K562 (cell line): ENCODE measurements at regions not wholly inside any gene's neighbourhood (a gene's known extent, or its start where the extent isn't known, plus 50 kb on each side); places are given as distances from the start of the nearest gene placed in this dataset.
A peak's percentile ranks its signal among the peaks of the same experiment; 100 is the strongest.

Experiments used
- ATAC-seq: fragments of 200-7000 bp; cut with Tn5 transposase; 3 replicates; pipeline ENCODE4 v1.9.1; 2020; ENCODE audit warnings: moderate library complexity
- BruUV-seq: library from RNA; stranded (reverse); fragments of 400-500 nt; replicated peaks from 2 replicates; lab custom pipeline; 2021; lab: Mats Ljungman, UMichigan
- CTCF ChIA-PET: fragments of 300-600 bp; formaldehyde crosslinking; extraction: SDS; loops from one replicate; lab custom pipeline; 2021; ENCODE audit warnings: low intra/inter-chr PET ratio; lab: Yijun Ruan, JAX
- POLR2A ChIA-PET: fragments of 300-600, 350-650 bp; sonication (Branson Sonifier 250); formaldehyde crosslinking; extraction: SDS; loops from one replicate; lab custom pipeline; 2021; ENCODE audit warnings: antibody characterized with exemption, inconsistent platforms; lab: Yijun Ruan, JAX
- DNase-seq, 4 experiments: peaks; one replicate each; pipeline versions ENCODE4 v3.0.0 to v3.0.0-alpha.2; 2011 to 2018; ENCODE audit warnings: low spot score in 3 of 4, mixed read lengths in 3 of 4; ENCODE audit errors: extremely low read depth in 1 of 4
- FAIRE-seq: peaks from 2 replicates; lab custom pipeline; 2011; peaks lifted over from hg19 to GRCh38; lab: Jason Lieb, UNC
- H2AFZ ChIP-seq: 2 replicates; pipeline ENCODE4 v1.6.0; 2011; ENCODE audit warnings: low read depth, low read length, control low read depth, inconsistent platforms
- H3K27ac ChIP-seq: fragments of 200-600 bp; 3 replicates; pipeline ENCODE4 v1.8.0; 2011; ENCODE audit warnings: low read depth, mild to moderate bottlenecking, control low read depth, inconsistent platforms, low read length, moderate library complexity, mixed read lengths; ENCODE audit errors: extremely low read depth
- H3K27me3 ChIP-seq, 2 experiments: fragments of 300-600 bp in 1 of 2; 2 replicates in 1 of 2; 3 replicates in 1 of 2; pipeline versions ENCODE4 v1.6.0 to v1.8.0; 2011; ENCODE audit warnings: inconsistent platforms in 2 of 2, low read length in 2 of 2, mild to moderate bottlenecking in 1 of 2, mixed read lengths in 1 of 2, moderate library complexity in 1 of 2; ENCODE audit not compliant: control insufficient read depth in 2 of 2, insufficient read depth in 2 of 2
- H3K36me3 ChIP-seq: fragments of 300-600 bp; 3 replicates; pipeline ENCODE4 v1.8.0; 2011; ENCODE audit warnings: mild to moderate bottlenecking, low read length, inconsistent platforms; ENCODE audit not compliant: control insufficient read depth, insufficient read depth
- H3K4me1 ChIP-seq, 2 experiments: fragments of 200-600 bp in 1 of 2; replicated peaks in 1 of 2; 2 replicates in 1 of 2; 3 replicates in 1 of 2; pipeline versions ENCODE4 v1.5.1 to v1.8.0; 2011; ENCODE audit warnings: inconsistent platforms in 2 of 2, low read length in 2 of 2, mild to moderate bottlenecking in 1 of 2, mixed read lengths in 1 of 2, moderate library complexity in 1 of 2; ENCODE audit not compliant: control insufficient read depth in 2 of 2, insufficient read depth in 2 of 2
- H3K4me2 ChIP-seq: 2 replicates; pipeline ENCODE4 v1.6.1; 2011; ENCODE audit warnings: low read length, control low read depth, inconsistent platforms, mixed read lengths; ENCODE audit not compliant: insufficient read depth
- H3K4me3 ChIP-seq: fragments of 200-600 bp; sonication (generic), shearing (Covaris generic); 2 replicates; pipeline ENCODE4 v1.5.1; 2016; ENCODE audit warnings: control low read depth, inconsistent platforms
- H3K79me2 ChIP-seq: fragments of 200-600 bp; 3 replicates; pipeline ENCODE4 v1.8.0; 2011; ENCODE audit warnings: low read length, inconsistent platforms; ENCODE audit not compliant: control insufficient read depth, insufficient read depth
- H3K9ac ChIP-seq, 2 experiments: 2 replicates each; pipeline versions ENCODE4 v1.6.0 to v1.6.1; 2011; ENCODE audit warnings: low read depth in 2 of 2, low read length in 2 of 2, control low read depth in 1 of 2, inconsistent platforms in 1 of 2, mild to moderate bottlenecking in 1 of 2, mixed read lengths in 1 of 2; ENCODE audit not compliant: insufficient read depth in 1 of 2
- H3K9me1 ChIP-seq: one replicate; pipeline ENCODE4 v1.6.0; 2011; ENCODE audit warnings: inconsistent platforms, mild to moderate bottlenecking, low read length, moderate library complexity; ENCODE audit not compliant: control insufficient read depth, insufficient read depth
- H3K9me3 ChIP-seq: replicated peaks from 2 replicates; pipeline ENCODE4 v1.5.1; 2011; ENCODE audit warnings: low read depth, low read length, inconsistent platforms; ENCODE audit not compliant: control insufficient read depth, insufficient read depth
- H4K20me1 ChIP-seq: replicated peaks from 2 replicates; pipeline ENCODE4 v1.6.1; 2011; ENCODE audit warnings: low read length, inconsistent platforms, mixed read lengths; ENCODE audit not compliant: control insufficient read depth, insufficient read depth
- BDP1 ChIP-seq: IDR thresholded peaks from 3 replicates; pipeline ENCODE4 v1.6.1; 2011; ENCODE audit not compliant: insufficient read length, insufficient read depth
- CBX1 ChIP-seq: sonication (generic); IDR thresholded peaks from 2 replicates; pipeline ENCODE4 v1.6.1; 2016; ENCODE audit warnings: antibody characterized with exemption, low read depth, mild to moderate bottlenecking
- CBX8 ChIP-seq: fragments of 200-600 bp; sonication (generic); IDR thresholded peaks from 2 replicates; pipeline ENCODE4 v1.6.1; 2012; ENCODE audit warnings: borderline replicate concordance, mixed run types, low read depth, mild to moderate bottlenecking, moderate library complexity, mixed read lengths, low read length, control low read depth, inconsistent platforms; ENCODE audit not compliant: poor library complexity, severe bottlenecking; ENCODE audit errors: extremely low read depth
- CTCFL ChIP-seq: IDR thresholded peaks from 2 replicates; pipeline ENCODE4 v1.6.1; 2011; ENCODE audit warnings: borderline replicate concordance, low read depth, mild to moderate bottlenecking, moderate library complexity, low read length; ENCODE audit not compliant: insufficient read depth, poor library complexity, severe bottlenecking
- MAZ ChIP-seq, 2 experiments: fragments of 450-650 bp in 1 of 2; sonication (generic) in 1 of 2; formaldehyde crosslinking; IDR thresholded peaks in 1 of 2; conservative IDR thresholded peaks in 1 of 2; 2 replicates each; pipeline versions ENCODE4 v1.4.0 to v1.5.0; 2020; ENCODE audit warnings: mild to moderate bottlenecking in 1 of 2, missing genetic modification reagents in 1 of 2
- MCM7 ChIP-seq, 2 experiments: fragments of 450-650 bp; IDR thresholded peaks; 2 replicates each; pipeline ENCODE4 v1.6.1; 2016 to 2018
- MYNN ChIP-seq, 2 experiments: sonication (generic); formaldehyde crosslinking in 1 of 2; IDR thresholded peaks; 2 replicates each; pipeline versions ENCODE4 v1.5.0 to v1.6.1; 2016 to 2020; ENCODE audit warnings: antibody characterized with exemption in 1 of 2, missing genetic modification reagents in 1 of 2
- PCBP1 ChIP-seq: fragments of 200-400 bp; formaldehyde crosslinking; IDR thresholded peaks from 2 replicates; pipeline ENCODE4 v1.6.1; 2018; ENCODE audit warnings: mild to moderate bottlenecking, low read depth, low read length; ENCODE audit not compliant: poor library complexity, severe bottlenecking
- POLR2AphosphoS2 ChIP-seq: IDR thresholded peaks from 2 replicates; pipeline ENCODE4 v1.6.1; 2012; ENCODE audit warnings: low read length, improper control_type of control experiment
- RBM25 ChIP-seq: fragments of 200-400 bp; formaldehyde crosslinking; IDR thresholded peaks from 2 replicates; pipeline ENCODE4 v1.6.1; 2018; ENCODE audit warnings: low read length, low read depth, moderate library complexity; ENCODE audit not compliant: severe bottlenecking
- SP1 ChIP-seq: sonication (generic); formaldehyde crosslinking; IDR thresholded peaks from 2 replicates; pipeline ENCODE4 v1.8.1; 2022; ENCODE audit warnings: mild to moderate bottlenecking, missing genetic modification reagents
- STAG1 ChIP-seq: sonication (generic); formaldehyde crosslinking; IDR thresholded peaks from 2 replicates; pipeline ENCODE4 v1.5.0; 2020; ENCODE audit warnings: missing genetic modification reagents, borderline replicate concordance
- TARDBP ChIP-seq: fragments of 450-650 bp; IDR thresholded peaks from 2 replicates; pipeline ENCODE4 v1.6.1; 2016
- TRIM28 ChIP-seq: fragments of 450-650 bp; IDR thresholded peaks from 2 replicates; pipeline ENCODE4 v1.6.1; 2017
- YY1 ChIP-seq, 3 experiments: IDR thresholded peaks; 2 replicates each; pipeline ENCODE4 v1.6.1; 2011; ENCODE audit warnings: low read length in 2 of 3, mild to moderate bottlenecking in 2 of 3, moderate library complexity in 2 of 3, borderline replicate concordance in 1 of 3, control low read depth in 1 of 3, low read depth in 1 of 3; ENCODE audit not compliant: insufficient read depth in 3 of 3, insufficient replicate concordance in 2 of 3, control insufficient read depth in 1 of 3, insufficient read length in 1 of 3; ENCODE audit errors: extremely low read depth in 1 of 3
- ZNF134 ChIP-seq: fragments of 250-450 bp; sonication (Bioruptor Pico); conservative IDR thresholded peaks from 2 replicates; pipeline ENCODE4 v1.4.0; 2020
- ZNF24 ChIP-seq: fragments of 450-650 bp; IDR thresholded peaks from 2 replicates; pipeline ENCODE4 v1.6.1; 2016
- ZNF354B ChIP-seq: fragments of 250-450 bp; sonication (Bioruptor Pico); IDR thresholded peaks from 2 replicates; pipeline ENCODE4 v1.4.0; 2020
- ZNF384 ChIP-seq: IDR thresholded peaks from 2 replicates; pipeline ENCODE4 v1.6.1; 2012; ENCODE audit warnings: low read depth, low read length, improper control_type of control experiment
- ZNF445 ChIP-seq: fragments of 250-450 bp; sonication (Bioruptor Pico); IDR thresholded peaks from 2 replicates; pipeline ENCODE4 v1.4.0; 2020; ENCODE audit warnings: low read depth, mild to moderate bottlenecking, moderate library complexity
- ZNF75A ChIP-seq: fragments of 450-650 bp; formaldehyde crosslinking; IDR thresholded peaks from 2 replicates; pipeline ENCODE4 v1.4.0; 2020; ENCODE audit warnings: mild to moderate bottlenecking
- WGBS: fragments of 100-300 bp; shearing (Covaris generic); methylation state at CpG from one replicate; pipeline ENCODE4 v1.1.6; 2016; ENCODE audit warnings: low coverage, mixed read lengths; ENCODE audit not compliant: insufficient coverage; ENCODE audit errors: missing lambda C conversion rate; 5-methylcytosine and 5-hydroxymethylcytosine counted together
- in situ Hi-C: fragments of 300-500 bp; cut with MboI; formaldehyde crosslinking; loops from 4 replicates; pipeline ENCODE4 v1.15.0; 2018; ENCODE audit warnings: inconsistent platforms, mixed read lengths
- intact Hi-C: fragments of 100-400 bp; cut with micrococcal nuclease; formaldehyde crosslinking; loops from 2 replicates; pipeline ENCODE4 v1.14.2; 2022

GRCh38 chr3:72224804-72225509 lies 440.0 kb upstream of the PROK2 start (continued):
- TF ChIP-seq ZNF24: peak; percentile 21; the same call in 1 of the 2 replicates
- no peak for TF ChIP-seq MCM7 (IDR thresholded peaks at IDR 0.05)
- no peak for TF ChIP-seq SP1 (CRISPR knock-in tag)
- TF ChIP-seq PCBP1: no peak
- TF ChIP-seq ZNF384: no peak
- no peak for TF ChIP-seq TARDBP
- TF ChIP-seq CBX1: peak; percentile 89
- TF ChIP-seq TRIM28: peak; percentile 100
- 0 out of 4 replicates have a peak, but pooled peaks of 1 of the 2 experiments have one; percentile 17 for TF ChIP-seq MAZ (CRISPR knock-in tag; conservative IDR thresholded peaks at IDR 0.05 in 1 of 2, IDR thresholded peaks at IDR 0.05 in 1 of 2)

- WGBS: 17% methylated on average over 2 of the region's 2 CpGs
- intact Hi-C loops (no loop called here), in situ Hi-C loops (no loop called here)
- Histone ChIP-seq H3K79me2 (no peaks in the 10 kb centered on the region), H3K9ac (no peak overlapping the region), H2AFZ (no peak overlapping the region), H3K4me1 (no peaks in the 10 kb centered on the region), H3K36me3 (no peaks in the 10 kb centered on the region), H4K20me1 (no peaks in the 10 kb centered on the region), H3K9me3 (0 out of 2 replicates have a peak, but pooled peaks cover 3% of the 10 kb centered on the region), H3K27ac (no peak overlapping the region), H3K4me3 (no peak overlapping the region), H3K4me2 (no peak overlapping the region), H3K27me3 (no peaks in the 10 kb centered on the region), H3K9me1 (no peaks in the 10 kb centered on the region)
- no peak for FAIRE-seq
- ATAC-seq: no peak
- CTCF ChIA-PET: no interaction called here
- DNase-seq: no peak
- BruUV-seq: no TSS peak
- POLR2A ChIA-PET: interaction anchor here (0.6 to 1.5 kb wide), 3 partner anchors 10 to 1164 kb away, joined by 3 to 4 read pairs (median 3); no protein-coding TSS in a partner anchor
- TF ChIP-seq MYNN (IDR thresholded peaks at IDR 0.05) (no peak), MYNN (CRISPR knock-in tag; IDR thresholded peaks at IDR 0.05) (no peak), ZNF75A (CRISPR knock-in tag) (no peak), ZNF354B (CRISPR knock-in tag) (no peak), RBM25 (peak; percentile 43), CTCFL (no peak), YY1 (IDR thresholded peaks at IDR 0.05; ENCODE audit: borderline replicate concordance in 1 of 3, control insufficient read depth in 1 of 3, extremely low read depth in 1 of 3, insufficient read depth in 3 of 3, insufficient read length in 1 of 3, insufficient replicate concordance in 2 of 3, low read depth in 1 of 3, low read length in 2 of 3) (no peak), ZNF445 (CRISPR knock-in tag) (no peak), ZNF134 (CRISPR knock-in tag) (peak; percentile 87), BDP1 (no peak), CBX8 (no peak), STAG1 (CRISPR knock-in tag) (no peak), POLR2AphosphoS2 (no peak), TRIM28 (no peak)
Measured at GRCh38 chr3:72223628-72224027, 438.7 kb upstream of the PROK2 start.
